H1 (cell line): ENCODE measurements at regions not wholly inside any gene's neighbourhood (a gene's known extent, or its start where the extent isn't known, plus 50 kb on each side); places are given as distances from the start of the nearest gene placed in this dataset.

Experiments
- CTCF ChIA-PET: fragments of 300-600 bp; sonication (Branson Sonifier 250); formaldehyde crosslinking; loops from one replicate; lab custom pipeline; 2021; ENCODE audit not compliant: partially characterized antibody; lab: Charles Lee
- POLR2A ChIA-PET: fragments of 300-600 bp; sonication (Branson Sonifier 250); formaldehyde crosslinking; loops from one replicate; lab custom pipeline; 2021; ENCODE audit warnings: inconsistent platforms; ENCODE audit not compliant: partially characterized antibody; lab: Charles Lee
- DNase-seq, 2 experiments: peaks; one replicate each; pipeline versions ENCODE4 v3.0.0 to v3.0.0-alpha.2; 2010 to 2022; ENCODE audit warnings: low spot score in 2 of 2, low read depth in 1 of 2, mixed read lengths in 1 of 2
- FAIRE-seq: peaks from 2 replicates; lab custom pipeline; 2011; peaks lifted over from hg19 to GRCh38; lab: Jason Lieb, UNC
- H2AFZ ChIP-seq: 2 replicates; pipeline ENCODE4 v1.8.1; 2012; ENCODE audit warnings: low read length, inconsistent platforms
- H2AK5ac ChIP-seq: 2 replicates; pipeline ENCODE4 v1.6.1; 2013; ENCODE audit warnings: low read depth, low read length
- H2BK120ac ChIP-seq: replicated peaks from 2 replicates; pipeline ENCODE3; 2013; ENCODE audit warnings: low read depth, low read length, inconsistent platforms
- H2BK12ac ChIP-seq: 2 replicates; pipeline ENCODE4 v1.6.1; 2013; ENCODE audit warnings: low read depth, low read length
- H2BK15ac ChIP-seq: 2 replicates; pipeline ENCODE4 v1.6.1; 2013; ENCODE audit warnings: low read length
- H2BK20ac ChIP-seq: 2 replicates; pipeline ENCODE4 v1.6.1; 2013; ENCODE audit warnings: low read length
- H2BK5ac ChIP-seq: 2 replicates; pipeline ENCODE4 v1.6.1; 2013; ENCODE audit warnings: low read depth, low read length
- H3K14ac ChIP-seq: 2 replicates; pipeline ENCODE4 v1.6.1; 2013; ENCODE audit warnings: inconsistent platforms; ENCODE audit not compliant: insufficient read length
- H3K18ac ChIP-seq: 2 replicates; pipeline ENCODE4 v1.6.1; 2013; ENCODE audit warnings: low read length; ENCODE audit errors: extremely low read depth
- H3K23ac ChIP-seq: 2 replicates; pipeline ENCODE4 v1.6.1; 2013; ENCODE audit warnings: inconsistent platforms; ENCODE audit not compliant: insufficient read length
- H3K23me2 ChIP-seq: 2 replicates; pipeline ENCODE4 v1.6.1; 2013; ENCODE audit warnings: low read depth, low read length
- H3K27ac ChIP-seq: 2 replicates; pipeline ENCODE4 v1.6.1; 2011; ENCODE audit warnings: low read depth, low read length, inconsistent platforms
- H3K27me3 ChIP-seq, 4 experiments: replicated peaks in 1 of 4; 1 replicate in 1 of 4; 2 replicates in 3 of 4; pipeline versions ENCODE4 v1.6.1 to v1.8.1; 2011 to 2013; ENCODE audit warnings: low read length in 3 of 4, mild to moderate bottlenecking in 3 of 4, inconsistent platforms in 2 of 4, mixed read lengths in 2 of 4, moderate library complexity in 1 of 4; ENCODE audit not compliant: control insufficient read depth in 3 of 4, insufficient read depth in 3 of 4; ENCODE audit errors: extremely low read depth in 1 of 4
- H3K36me3 ChIP-seq, 4 experiments: 2 replicates each; pipeline versions ENCODE4 v1.6.1 to v1.8.1; 2011 to 2013; ENCODE audit warnings: mild to moderate bottlenecking in 4 of 4, low read length in 3 of 4, moderate library complexity in 2 of 4, control low read depth in 1 of 4, inconsistent platforms in 1 of 4; ENCODE audit not compliant: insufficient read depth in 4 of 4, control insufficient read depth in 2 of 4
- H3K4ac ChIP-seq: replicated peaks from 2 replicates; pipeline ENCODE3; 2013; ENCODE audit warnings: low read length, low read depth, mixed read lengths, inconsistent platforms; ENCODE audit not compliant: insufficient read length
- H3K4me1 ChIP-seq, 4 experiments: replicated peaks in 1 of 4; 1 replicate in 1 of 4; 2 replicates in 3 of 4; pipeline versions ENCODE4 v1.6.1 to v1.8.1; 2011 to 2013; ENCODE audit warnings: low read length in 3 of 4, inconsistent platforms in 2 of 4, mixed read lengths in 1 of 4; ENCODE audit not compliant: insufficient read depth in 4 of 4, control insufficient read depth in 3 of 4
- H3K4me2 ChIP-seq, 2 experiments: 2 replicates each; pipeline versions ENCODE4 v1.6.1 to v1.8.1; 2011 to 2013; ENCODE audit warnings: low read depth in 2 of 2, low read length in 2 of 2, control low read depth in 1 of 2, inconsistent platforms in 1 of 2, mild to moderate bottlenecking in 1 of 2; ENCODE audit not compliant: insufficient read depth in 1 of 2
- H3K4me3 ChIP-seq, 4 experiments: fragments of 200-600, 300-600 bp in 1 of 4; sonication (generic), shearing (Covaris generic), sonication (Bioruptor Twin) in 1 of 4; 2 replicates each; pipeline versions ENCODE4 v1.5.1 to v1.8.1; 2011 to 2016; ENCODE audit warnings: low read length in 4 of 4, low read depth in 3 of 4, control low read depth in 2 of 4, inconsistent platforms in 2 of 4, mild to moderate bottlenecking in 2 of 4, mixed read lengths in 1 of 4, moderate library complexity in 1 of 4; ENCODE audit not compliant: insufficient read depth in 2 of 4; ENCODE audit errors: extremely low read depth in 1 of 4
- H3K56ac ChIP-seq: replicated peaks from 2 replicates; pipeline ENCODE3; 2013; ENCODE audit warnings: low read depth, mild to moderate bottlenecking, mixed read lengths, low read length, inconsistent platforms; ENCODE audit not compliant: insufficient read length
- H3K79me1 ChIP-seq: 2 replicates; pipeline ENCODE4 v1.6.1; 2013; ENCODE audit warnings: low read depth, low read length, control low read depth
- H3K79me2 ChIP-seq, 2 experiments: 2 replicates each; pipeline versions ENCODE4 v1.6.1 to v1.8.1; 2012 to 2013; ENCODE audit warnings: low read length in 2 of 2, mild to moderate bottlenecking in 2 of 2, inconsistent platforms in 1 of 2; ENCODE audit not compliant: insufficient read depth in 2 of 2, control insufficient read depth in 1 of 2
- H3K9ac ChIP-seq, 4 experiments: replicated peaks in 1 of 4; 1 replicate in 1 of 4; 2 replicates in 3 of 4; pipeline versions ENCODE4 v1.6.1 to v1.8.1; 2011 to 2013; ENCODE audit warnings: low read depth in 3 of 4, low read length in 3 of 4, control low read depth in 2 of 4, mild to moderate bottlenecking in 2 of 4, moderate library complexity in 2 of 4, inconsistent platforms in 1 of 4; ENCODE audit errors: extremely low read depth in 1 of 4
- H3K9me3 ChIP-seq, 2 experiments: 2 replicates each; pipeline versions ENCODE4 v1.6.1 to v1.8.1; 2012 to 2013; ENCODE audit warnings: mild to moderate bottlenecking in 2 of 2, moderate library complexity in 2 of 2, control low read depth in 1 of 2, inconsistent platforms in 1 of 2, low read depth in 1 of 2, low read length in 1 of 2, mixed read lengths in 1 of 2; ENCODE audit not compliant: insufficient read depth in 2 of 2
- H4K20me1 ChIP-seq, 2 experiments: replicated peaks in 1 of 2; 2 replicates each; pipeline versions ENCODE3 to v1.8.1; 2011 to 2013; ENCODE audit warnings: inconsistent platforms in 2 of 2, low read length in 2 of 2, mild to moderate bottlenecking in 1 of 2; ENCODE audit not compliant: insufficient read depth in 2 of 2, control insufficient read depth in 1 of 2
- H4K5ac ChIP-seq: 2 replicates; pipeline ENCODE4 v1.6.1; 2013; ENCODE audit warnings: low read length, low read depth, mixed read lengths, inconsistent platforms; ENCODE audit not compliant: insufficient read length
- H4K8ac ChIP-seq: 2 replicates; pipeline ENCODE4 v1.8.0; 2013; ENCODE audit warnings: mild to moderate bottlenecking, moderate library complexity, low read length, inconsistent platforms; ENCODE audit not compliant: insufficient read depth; ENCODE audit errors: extremely low read depth
- H4K91ac ChIP-seq: replicated peaks from 2 replicates; pipeline ENCODE3; 2013; ENCODE audit warnings: low read length, mixed read lengths, inconsistent platforms; ENCODE audit not compliant: insufficient read length
- BCL11A ChIP-seq, 2 experiments: IDR thresholded peaks; one replicate each; pipeline ENCODE4 v1.6.1; 2011; ENCODE audit warnings: low read depth in 2 of 2, low read length in 2 of 2, mild to moderate bottlenecking in 2 of 2
- BRCA1 ChIP-seq: IDR thresholded peaks from 2 replicates; pipeline ENCODE4 v1.6.1; 2012; ENCODE audit warnings: low read depth, low read length, improper control_type of control experiment
- MAFK ChIP-seq: IDR thresholded peaks from 2 replicates; pipeline ENCODE4 v1.6.1; 2012; ENCODE audit warnings: low read depth, mild to moderate bottlenecking, improper control_type of control experiment, low read length
- POU5F1 ChIP-seq: IDR thresholded peaks from 2 replicates; pipeline ENCODE4 v1.6.1; 2011; ENCODE audit warnings: low read depth, mild to moderate bottlenecking, low read length, moderate library complexity
- RAD21 ChIP-seq, 2 experiments: IDR thresholded peaks in 1 of 2; conservative IDR thresholded peaks in 1 of 2; 2 replicates each; pipeline ENCODE4 v1.6.1; 2011; ENCODE audit warnings: low read depth in 2 of 2, low read length in 2 of 2, improper control_type of control experiment in 1 of 2, inconsistent platforms in 1 of 2, mild to moderate bottlenecking in 1 of 2, moderate library complexity in 1 of 2
- WGBS, 2 experiments: shearing (Covaris generic) in 1 of 2; methylation state at CpG; one replicate each; pipeline versions ENCODE4 v1.1.6 to v1.1.7; 2013 to 2015; ENCODE audit warnings: low lambda C conversion rate in 2 of 2, mixed read lengths in 2 of 2, inconsistent platforms in 1 of 2, low coverage in 1 of 2, missing lambda C conversion rate in 1 of 2; ENCODE audit not compliant: insufficient replicate concordance in 2 of 2, insufficient coverage in 1 of 2, insufficient read length in 1 of 2; ENCODE audit errors: extremely low coverage in 1 of 2, missing lambda C conversion rate in 1 of 2; 5-methylcytosine and 5-hydroxymethylcytosine counted together

GRCh38 chr3:61416618-61417017 lies 144.8 kb upstream of the PTPRG start:
- DNase-seq = no peak
- no peak overlapping the region for H3K4ac ChIP-seq
- no peak overlapping the region for H2BK5ac ChIP-seq
- no peak overlapping the region for H3K4me2 ChIP-seq
- H3K23ac ChIP-seq = no peak overlapping the region
- H2BK15ac ChIP-seq = no peak overlapping the region
- no peaks in the 10 kb centered on the region for H3K79me2 ChIP-seq
- no peaks in the 10 kb centered on the region for H3K36me3 ChIP-seq
- no peaks in the 10 kb centered on the region for H3K9me3 ChIP-seq
- H3K4me3 ChIP-seq = no peak overlapping the region
- no peak for TF ChIP-seq POU5F1
- TF ChIP-seq BCL11A (IDR thresholded peaks at IDR 0.05; ENCODE audit: low read depth in 2 of 2, low read length in 2 of 2) = no peak
- TF ChIP-seq MAFK = no peak
- no peak for TF ChIP-seq RAD21 (IDR thresholded peaks at IDR 0.05 in 1 of 2, conservative IDR thresholded peaks at IDR 0.05 in 1 of 2; ENCODE audit: low read depth in 2 of 2, low read length in 2 of 2)
- no peak for TF ChIP-seq BRCA1
- no peaks in the 10 kb centered on the region for H4K20me1 ChIP-seq
- H2AK5ac ChIP-seq = no peak overlapping the region
- ChIA-PET CTCF (no interaction called here), POLR2A (no interaction called here)
- H4K5ac ChIP-seq = no peak overlapping the region
- H3K27me3 ChIP-seq = no peaks in the 10 kb centered on the region
- no peak overlapping the region for H3K14ac ChIP-seq
- H3K56ac ChIP-seq = no peak overlapping the region
- H3K9ac ChIP-seq = no peak overlapping the region
- no peak overlapping the region for H4K8ac ChIP-seq
- H3K27ac ChIP-seq = no peak overlapping the region
- no peak overlapping the region for H4K91ac ChIP-seq
- no peak overlapping the region for H2BK20ac ChIP-seq
- H3K4me1 ChIP-seq = no peaks in the 10 kb centered on the region
- no peak for FAIRE-seq
- H3K18ac ChIP-seq = no peak overlapping the region
- H3K79me1 ChIP-seq = no peaks in the 10 kb centered on the region
- 88% methylated on average over 1 of the region's 1 CpG; no CpG with 5 or more reads in 1 of the 2 experiments for WGBS, 2 experiments
- no peaks in the 10 kb centered on the region for H3K23me2 ChIP-seq
- no peak overlapping the region for H2BK120ac ChIP-seq
- H2BK12ac ChIP-seq = no peak overlapping the region
- H2AFZ ChIP-seq = no peak overlapping the region
